Tibial nerve (tissue), 3 donors: ENCODE measurements at regions not wholly inside any gene's neighbourhood (a gene's known extent, or its start where the extent isn't known, plus 50 kb on each side); places are given as distances from the start of the nearest gene placed in this dataset.

ENCODE experiments used
- POLR2A ChIP-seq, 2 donors: fragments of 450-650 bp; IDR thresholded peaks; one replicate each; pipeline ENCODE4 v1.6.1; 2017; ENCODE audit warnings: antibody characterized with exemption in 2 of 2, mild to moderate bottlenecking in 2 of 2, moderate library complexity in 2 of 2
- TF ChIP-seq, protein P1 (sequence below), 5 experiments: fragments of 200-600 bp in 3 of 5; fragments of 450-650 bp in 2 of 5; sonication (generic) in 3 of 5; IDR thresholded peaks; one replicate each; pipeline ENCODE4 v1.5.1; 2016 to 2019; ENCODE audit warnings: antibody characterized with exemption in 5 of 5, mild to moderate bottlenecking in 3 of 5, moderate library complexity in 2 of 5

DNA sequence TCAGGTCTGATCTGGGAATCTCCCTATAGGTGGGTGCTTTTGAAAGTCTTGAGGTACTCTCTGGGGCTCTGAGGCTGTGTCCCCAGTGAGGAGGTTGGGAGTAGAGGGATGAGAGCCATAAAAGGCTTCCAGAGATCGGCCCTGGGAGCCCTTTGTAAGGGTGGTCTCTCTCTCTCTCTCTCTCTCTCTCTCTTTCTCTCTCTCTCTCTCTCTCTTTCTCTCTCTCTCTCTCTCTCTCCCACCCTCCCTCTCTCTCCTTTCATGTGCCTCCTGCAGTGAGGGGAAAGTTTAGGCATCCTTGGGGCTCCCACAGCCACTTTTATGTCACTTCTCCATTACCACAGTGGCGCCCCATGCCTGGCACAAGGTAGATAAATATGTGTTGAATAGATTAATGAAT, 271.3 kb upstream of the N4BP1 start:
- TF ChIP-seq POLR2A (IDR thresholded peaks at IDR 0.05), result no peak
- TF ChIP-seq, protein P1, sequence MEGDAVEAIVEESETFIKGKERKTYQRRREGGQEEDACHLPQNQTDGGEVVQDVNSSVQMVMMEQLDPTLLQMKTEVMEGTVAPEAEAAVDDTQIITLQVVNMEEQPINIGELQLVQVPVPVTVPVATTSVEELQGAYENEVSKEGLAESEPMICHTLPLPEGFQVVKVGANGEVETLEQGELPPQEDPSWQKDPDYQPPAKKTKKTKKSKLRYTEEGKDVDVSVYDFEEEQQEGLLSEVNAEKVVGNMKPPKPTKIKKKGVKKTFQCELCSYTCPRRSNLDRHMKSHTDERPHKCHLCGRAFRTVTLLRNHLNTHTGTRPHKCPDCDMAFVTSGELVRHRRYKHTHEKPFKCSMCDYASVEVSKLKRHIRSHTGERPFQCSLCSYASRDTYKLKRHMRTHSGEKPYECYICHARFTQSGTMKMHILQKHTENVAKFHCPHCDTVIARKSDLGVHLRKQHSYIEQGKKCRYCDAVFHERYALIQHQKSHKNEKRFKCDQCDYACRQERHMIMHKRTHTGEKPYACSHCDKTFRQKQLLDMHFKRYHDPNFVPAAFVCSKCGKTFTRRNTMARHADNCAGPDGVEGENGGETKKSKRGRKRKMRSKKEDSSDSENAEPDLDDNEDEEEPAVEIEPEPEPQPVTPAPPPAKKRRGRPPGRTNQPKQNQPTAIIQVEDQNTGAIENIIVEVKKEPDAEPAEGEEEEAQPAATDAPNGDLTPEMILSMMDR (IDR thresholded peaks at IDR 0.05), result no peak
